ENCODE measurements at regions not wholly inside any gene's neighbourhood (a gene's known extent, or its start where the extent isn't known, plus 50 kb on each side); places are given as distances from the start of the nearest gene placed in this dataset.

GRCh38 chr17:22510504-22510903, 818.2 kb downstream of the KCNJ18 start:
- TF ChIP-seq CTCF (IDR thresholded peaks at IDR 0.05; ENCODE audit: borderline replicate concordance, extremely low read depth, low read length, poor library complexity, severe bottlenecking) = no peak
- no peak for TF ChIP-seq EZH2 (IDR thresholded peaks at IDR 0.05; ENCODE audit: borderline replicate concordance, low read depth, low read length, severe bottlenecking)
